ACHN (cell line): ENCODE measurements at regions not wholly inside any gene's neighbourhood (a gene's known extent, or its start where the extent isn't known, plus 50 kb on each side); places are given as distances from the start of the nearest gene placed in this dataset.
"Not testable (repeated sequence)": the region's sequence is repeated elsewhere in the genome, so short reads cannot be mapped to it uniquely, and the experiment has no call there.

Experiments
- DNase-seq: peaks from one replicate; pipeline ENCODE4 v3.0.0-alpha.2; 2015
- in situ Hi-C: cut with HindIII; loops from 2 replicates; pipeline ENCODE4 v1.10.0; 2017; ENCODE audit warnings: low sequenced_read_pairs, low pct_ligation_motif_present, low pct_unique_long_range_greater_than_20kb

GRCh38 chr13:87453244-87453643, 217.9 kb upstream of the SLITRK5 start:
- in situ Hi-C loops, result no loop called here
- DNase-seq, result no peak

DNA sequence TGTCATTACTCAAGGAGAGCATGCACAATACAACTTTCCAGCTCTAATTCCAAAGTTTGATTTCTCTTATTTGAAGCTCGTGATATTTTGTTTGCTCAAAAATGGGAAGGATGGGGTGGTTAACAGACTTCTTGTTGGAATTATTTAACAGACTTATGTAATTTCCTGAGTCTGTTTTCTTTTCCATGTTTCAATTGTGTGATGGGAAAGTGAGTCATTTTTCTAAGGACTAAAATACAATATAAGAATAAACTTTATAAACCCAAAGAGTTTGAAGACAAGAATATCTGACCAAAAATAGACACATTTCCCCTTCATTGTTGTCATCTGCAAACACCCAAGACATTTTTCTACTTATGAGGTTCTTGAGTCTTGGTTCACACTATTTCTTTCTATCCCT, 211.8 kb upstream of the SLITRK5 start:
- DNase-seq, result no peak
- in situ Hi-C loops, result no loop called here

DNA sequence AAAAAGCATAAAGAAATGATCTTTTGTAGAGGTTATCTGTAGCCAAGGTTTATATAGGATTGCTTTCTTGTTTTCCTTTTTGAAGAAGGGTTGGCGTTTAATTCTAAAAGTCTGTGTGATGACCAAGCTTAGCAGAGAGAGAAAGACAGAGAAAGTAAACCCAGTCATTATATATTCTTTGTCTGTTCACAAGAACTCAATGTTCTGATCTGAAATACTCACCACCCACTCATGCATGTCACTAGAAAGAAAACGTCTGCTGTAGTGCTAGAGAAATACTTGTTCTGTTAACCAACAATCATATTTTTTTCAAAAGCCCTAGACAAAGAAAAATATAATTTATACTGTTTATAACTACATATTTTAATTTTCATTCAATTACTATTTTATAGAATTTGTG, 173.7 kb upstream of the SLITRK5 start:
- no peak for DNase-seq
- in situ Hi-C loops, result no loop called here

DNA sequence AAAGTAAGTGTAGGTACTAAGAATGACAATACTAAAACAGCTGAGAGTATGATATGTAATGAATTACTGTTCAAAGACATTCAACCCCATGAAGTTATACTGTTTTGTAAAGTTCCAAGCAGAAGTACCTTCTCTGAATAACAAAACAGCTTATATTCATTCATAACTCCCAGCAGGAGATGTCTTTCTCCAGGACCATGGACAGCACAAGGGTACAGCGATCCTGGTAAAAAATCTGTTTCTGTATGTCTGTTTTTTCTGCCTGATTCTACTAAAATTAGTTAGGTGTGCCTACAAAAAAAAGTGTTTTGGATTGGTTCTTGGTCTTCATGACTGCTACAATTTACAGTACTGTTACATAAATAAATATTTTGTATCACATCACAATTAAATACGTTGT, 172.5 kb upstream of the SLITRK5 start:
- peak; percentile 40 for DNase-seq
- in situ Hi-C loops, result no loop called here

- no peak for DNase-seq
- in situ Hi-C loops, result no loop called here
Observed at GRCh38 chr13:87524775-87525174, 146.4 kb upstream of the SLITRK5 start.

DNA sequence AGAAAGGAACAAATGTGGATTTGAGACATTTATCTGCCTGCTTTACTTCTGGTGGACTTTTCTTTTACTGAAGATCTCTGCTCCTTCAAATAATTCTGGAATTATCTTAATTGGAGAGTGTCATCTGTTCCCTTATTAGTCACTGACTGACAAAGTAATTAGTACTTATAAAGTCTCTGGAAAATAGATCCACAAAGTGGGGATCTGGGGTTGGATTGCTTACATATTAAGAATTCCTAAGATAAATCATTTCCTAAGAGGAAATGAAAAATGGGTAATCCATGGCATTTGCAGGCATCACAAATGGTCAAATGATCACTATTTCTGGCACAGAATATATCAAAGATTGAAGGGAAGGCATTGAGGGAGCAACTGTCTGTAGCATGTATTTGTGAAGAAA, 137.4 kb upstream of the SLITRK5 start:
- peak; percentile 5 for DNase-seq
- in situ Hi-C loops, result no loop called here

DNA sequence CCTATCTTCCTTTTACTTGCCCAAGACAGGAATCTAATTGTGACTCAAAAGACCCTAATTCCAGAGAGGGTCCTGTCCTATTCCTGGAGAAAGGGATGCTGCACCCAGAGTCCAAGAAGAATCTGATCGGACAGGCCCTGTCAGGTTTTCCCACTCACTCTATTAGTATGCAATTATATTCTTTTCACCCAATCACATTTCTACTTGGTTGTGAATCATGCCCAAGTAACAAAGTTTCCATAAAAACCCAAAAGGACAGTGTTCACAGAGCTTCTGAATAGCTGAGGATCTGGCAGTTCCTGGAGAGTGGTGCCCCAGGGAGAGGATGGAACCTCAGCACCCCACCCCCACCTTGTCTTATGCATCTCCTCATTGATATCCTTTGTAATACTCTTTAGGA, 135.3 kb upstream of the SLITRK5 start:
- in situ Hi-C loops, result no loop called here
- DNase-seq, result no peak

GRCh38 chr13:87536499-87536898, 134.7 kb upstream of the SLITRK5 start:
- in situ Hi-C loops, result no loop called here
- no peak for DNase-seq

DNA sequence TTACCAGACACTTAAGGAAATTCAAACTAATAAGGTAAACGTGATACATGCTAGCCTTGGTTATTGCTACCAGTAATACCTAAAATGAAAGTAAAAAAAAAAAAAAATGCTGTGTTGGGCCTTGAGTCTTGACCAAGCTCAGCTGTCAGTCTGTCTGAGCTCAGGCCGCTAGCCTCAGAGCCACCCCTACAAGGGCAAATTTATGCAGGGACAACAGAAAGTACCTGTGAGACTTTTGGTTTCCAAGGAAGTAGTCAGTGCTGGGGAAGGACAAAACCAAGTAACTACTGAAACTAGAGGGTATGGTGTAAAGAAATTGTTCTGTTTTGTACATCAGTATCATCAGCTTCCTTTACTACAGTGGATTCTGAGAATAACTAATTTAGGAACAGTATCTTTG, 134.3 kb upstream of the SLITRK5 start:
- in situ Hi-C loops, result no loop called here
- DNase-seq, result no peak

DNA sequence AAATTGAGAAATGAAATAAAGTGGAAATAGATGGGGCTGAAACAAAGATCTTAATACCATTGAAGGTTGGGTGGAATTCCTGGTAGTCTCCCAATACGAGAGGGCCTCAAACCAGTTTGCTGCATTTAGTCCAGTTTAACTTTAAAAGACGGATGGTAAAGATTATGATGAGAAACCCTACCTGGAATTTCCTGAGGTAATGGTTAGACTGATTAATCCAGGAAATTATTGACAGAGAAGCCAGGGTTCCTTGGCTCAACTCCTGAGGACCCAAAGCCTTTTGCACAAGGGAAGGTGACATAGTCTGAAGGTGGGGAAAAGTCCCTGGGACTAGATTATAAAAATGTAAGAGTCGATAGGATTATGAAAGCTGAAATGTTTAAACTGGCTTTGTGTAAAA, 133.2 kb upstream of the SLITRK5 start:
- no peak for DNase-seq
- in situ Hi-C loops, result no loop called here

DNA sequence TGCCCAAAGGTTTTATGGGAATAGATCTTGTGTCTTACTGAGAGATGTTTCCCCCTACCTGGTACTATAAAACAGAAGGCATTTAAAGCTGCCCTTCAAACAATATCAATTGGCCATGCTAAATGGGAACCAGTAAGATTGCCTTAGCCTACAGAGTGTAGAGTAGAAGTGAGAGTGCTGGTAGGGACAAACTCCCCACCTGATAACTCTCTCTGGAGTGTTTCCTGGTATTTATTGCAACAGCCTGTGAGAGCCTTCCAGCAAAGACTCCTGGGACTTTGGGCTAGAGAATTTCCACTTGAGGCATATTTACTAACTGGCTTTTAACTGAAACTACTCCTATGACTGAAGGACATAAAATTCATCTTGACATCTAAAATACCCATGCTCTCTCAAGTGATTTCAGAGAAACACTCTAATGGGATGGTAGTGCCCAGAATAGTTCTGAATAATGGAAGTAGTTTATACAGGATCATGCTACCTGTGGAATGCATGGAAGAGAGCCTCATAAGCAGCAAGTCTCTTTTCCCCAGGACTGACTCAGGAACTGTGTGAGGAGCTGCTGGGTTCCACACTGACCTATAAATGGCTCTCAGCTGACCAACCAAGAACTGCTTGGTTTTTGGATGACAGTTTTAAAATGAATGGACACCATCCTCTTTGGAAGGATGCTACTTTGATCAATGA, 132.7 kb upstream of the SLITRK5 start:
- no peak for DNase-seq
- in situ Hi-C loops, result no loop called here

GRCh38 chr13:87553142-87553541, 118.0 kb upstream of the SLITRK5 start:
- in situ Hi-C loops, result no loop called here

GRCh38 chr13:87554045-87554444, 117.1 kb upstream of the SLITRK5 start:
- no peak for DNase-seq
- in situ Hi-C loops, result no loop called here

More at GRCh38 chr13:87553142-87553541, 118.0 kb upstream of the SLITRK5 start:
- DNase-seq, result no peak

DNA sequence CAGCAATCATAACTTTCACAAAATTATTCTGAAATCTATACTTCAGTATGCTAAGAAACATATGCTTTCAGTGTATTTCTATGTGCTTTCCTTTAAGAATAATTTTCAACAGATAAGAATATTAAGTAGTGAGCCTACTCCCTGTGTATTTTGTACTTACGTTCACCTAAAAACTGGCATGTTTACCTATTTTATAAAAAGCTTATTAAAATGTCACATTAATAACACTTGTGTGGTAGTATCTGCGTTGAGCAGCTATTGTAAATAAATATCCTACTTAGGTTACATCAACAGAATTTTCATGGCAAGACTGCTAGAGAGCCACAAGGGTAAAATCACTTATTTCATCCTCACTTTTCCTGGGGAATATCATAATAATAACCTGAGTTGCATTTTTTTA, 113.4 kb upstream of the SLITRK5 start:
- in situ Hi-C loops, result no loop called here
- no peak for DNase-seq

GRCh38 chr13:87561580-87561979, 109.6 kb upstream of the SLITRK5 start:
- DNase-seq, in situ Hi-C loops: not testable (repeated sequence)

- DNase-seq, result no peak
- in situ Hi-C loops, result no loop called here
Observed at GRCh38 chr13:87570669-87571068, 100.5 kb upstream of the SLITRK5 start.

DNA sequence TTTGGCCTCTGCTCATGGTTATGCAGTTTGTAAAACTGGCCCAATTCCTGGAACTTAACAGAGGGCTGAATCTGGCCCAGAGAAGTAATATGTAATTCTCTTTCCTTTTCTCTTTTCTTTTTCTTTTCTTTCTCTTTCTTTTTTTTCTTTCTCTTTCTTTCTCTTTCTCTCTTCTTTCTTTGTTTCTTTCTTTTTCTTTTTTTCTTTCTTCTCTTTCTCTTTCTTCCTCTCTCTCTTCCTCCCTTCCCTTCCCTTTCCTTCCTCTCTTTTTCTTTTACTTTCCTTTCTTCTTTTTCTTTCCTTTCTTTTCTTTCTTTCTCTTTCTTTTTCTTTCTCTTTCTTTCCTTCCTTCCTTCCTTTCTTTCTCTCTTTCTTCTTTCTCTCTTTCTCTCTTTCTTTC, 88.8 kb upstream of the SLITRK5 start:
- no peak for DNase-seq
- in situ Hi-C loops, result no loop called here

DNA sequence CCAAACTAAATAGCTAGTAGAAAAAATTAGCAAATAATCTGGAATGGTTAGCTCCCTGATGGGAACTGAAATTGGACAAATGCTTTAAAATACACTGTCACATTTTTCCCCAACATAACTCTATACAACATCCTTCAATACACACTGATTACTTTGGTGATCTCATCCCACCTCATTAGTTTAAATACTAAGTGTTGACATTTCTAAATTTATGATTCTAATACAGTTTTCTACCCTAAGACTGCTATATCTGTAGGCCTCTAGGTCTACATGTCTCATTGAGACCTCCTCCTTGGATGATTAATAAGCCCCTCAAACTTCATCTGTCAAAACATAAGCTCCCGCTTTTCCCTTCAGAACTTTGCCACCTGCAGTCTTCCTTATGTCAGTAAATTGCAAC, 80.7 kb upstream of the SLITRK5 start:
- DNase-seq, result no peak
- in situ Hi-C loops, result no loop called here

DNA sequence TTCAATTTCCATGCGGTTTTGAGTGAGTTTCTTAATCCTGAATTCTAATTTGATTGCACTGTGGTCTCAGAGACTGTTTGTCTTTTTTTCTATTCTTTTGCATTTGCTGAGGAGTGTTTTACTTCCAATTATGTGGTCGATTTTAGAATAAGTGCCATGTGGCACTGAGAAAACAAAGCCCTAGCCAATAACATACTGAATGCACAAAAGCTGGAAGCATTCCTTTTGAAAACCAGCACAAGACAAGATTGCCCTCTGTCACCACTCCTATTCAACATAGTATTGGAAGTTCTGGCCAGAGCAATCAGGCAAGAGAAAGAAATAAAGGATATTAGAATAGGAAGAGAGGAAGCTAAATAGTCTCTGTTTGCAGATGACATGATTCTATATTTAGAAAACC, 66.7 kb upstream of the SLITRK5 start:
- in situ Hi-C loops, DNase-seq: not testable (repeated sequence)

DNA sequence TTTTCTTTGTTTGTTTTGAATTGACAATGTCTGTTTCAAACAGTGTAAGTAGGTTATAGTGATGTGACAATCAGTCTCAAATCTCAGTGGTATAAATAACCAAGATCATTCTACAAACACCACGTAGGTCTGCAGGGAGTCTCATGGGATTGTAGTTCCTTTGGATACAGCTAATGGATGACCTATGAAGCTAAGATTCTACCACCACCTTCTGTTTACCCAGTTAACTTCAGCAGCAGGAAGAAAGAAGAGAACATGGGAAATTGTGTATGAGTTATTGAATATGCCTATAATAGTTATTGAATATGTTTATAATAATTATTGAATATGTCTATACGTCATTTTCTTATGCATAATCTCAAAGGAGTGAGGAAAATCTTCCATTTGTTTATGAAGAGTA, 63.9 kb upstream of the SLITRK5 start:
- in situ Hi-C loops, result no loop called here
- DNase-seq, result no peak

DNA sequence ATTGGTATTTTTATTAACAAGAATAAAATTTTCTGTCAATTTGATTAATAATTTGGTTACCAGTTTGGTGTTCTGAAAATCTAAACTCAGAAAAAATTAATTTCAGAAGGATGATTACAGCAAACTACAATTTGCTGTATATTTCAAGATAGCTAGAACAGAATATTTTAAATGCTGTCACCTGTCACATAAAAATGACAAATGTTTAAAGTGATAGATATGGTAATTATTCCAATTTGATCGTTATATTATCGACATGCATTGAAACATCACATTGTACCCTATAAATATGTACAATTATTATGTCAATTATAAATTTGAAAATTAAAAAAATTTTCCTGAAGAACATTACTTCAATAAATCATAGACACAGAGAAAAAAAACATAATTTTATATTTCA, 56.9 kb upstream of the SLITRK5 start:
- no peak for DNase-seq
- in situ Hi-C loops, result no loop called here
